Activated T-cell treated with anti-CD3 and anti-CD28 coated beads for 24 hours (primary cell): ENCODE measurements at regions not wholly inside any gene's neighbourhood (a gene's known extent, or its start where the extent isn't known, plus 50 kb on each side); places are given as distances from the start of the nearest gene placed in this dataset.

ENCODE experiments used
- DNase-seq: peaks from one replicate; pipeline ENCODE4 v3.0.0-alpha.2; 2020; ENCODE audit warnings: low read depth

DNA sequence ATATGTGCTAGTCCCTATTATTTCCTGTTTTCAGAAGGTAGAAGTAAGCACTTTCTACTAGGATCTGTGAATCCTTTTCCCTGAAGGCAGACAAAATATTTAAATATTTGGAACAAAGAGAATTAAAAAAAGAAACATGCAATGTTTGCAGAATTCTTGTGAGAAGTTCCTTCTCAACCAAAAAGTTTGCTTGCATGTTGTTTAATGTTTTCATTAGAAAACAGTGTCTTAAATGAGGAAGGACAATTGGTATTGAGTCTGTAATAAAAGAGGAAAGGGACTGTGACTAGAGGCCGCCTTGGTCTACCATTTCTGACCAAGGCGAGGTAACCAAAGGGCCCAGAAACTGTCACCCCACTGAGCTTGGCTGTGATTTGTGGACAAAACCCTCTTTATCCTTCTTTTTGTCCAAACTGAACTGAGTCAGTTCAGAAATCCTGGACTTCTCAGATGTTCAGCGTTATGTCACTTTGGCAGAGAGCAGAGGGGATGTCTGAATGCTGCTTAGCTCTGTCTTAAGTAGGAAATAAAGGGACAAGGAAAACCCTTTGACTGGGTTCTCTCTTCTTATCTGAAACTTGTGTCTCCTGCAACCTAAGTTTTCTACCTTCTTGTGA, 129.8 kb upstream of the CPM start:
- DNase-seq = no peak

DNA sequence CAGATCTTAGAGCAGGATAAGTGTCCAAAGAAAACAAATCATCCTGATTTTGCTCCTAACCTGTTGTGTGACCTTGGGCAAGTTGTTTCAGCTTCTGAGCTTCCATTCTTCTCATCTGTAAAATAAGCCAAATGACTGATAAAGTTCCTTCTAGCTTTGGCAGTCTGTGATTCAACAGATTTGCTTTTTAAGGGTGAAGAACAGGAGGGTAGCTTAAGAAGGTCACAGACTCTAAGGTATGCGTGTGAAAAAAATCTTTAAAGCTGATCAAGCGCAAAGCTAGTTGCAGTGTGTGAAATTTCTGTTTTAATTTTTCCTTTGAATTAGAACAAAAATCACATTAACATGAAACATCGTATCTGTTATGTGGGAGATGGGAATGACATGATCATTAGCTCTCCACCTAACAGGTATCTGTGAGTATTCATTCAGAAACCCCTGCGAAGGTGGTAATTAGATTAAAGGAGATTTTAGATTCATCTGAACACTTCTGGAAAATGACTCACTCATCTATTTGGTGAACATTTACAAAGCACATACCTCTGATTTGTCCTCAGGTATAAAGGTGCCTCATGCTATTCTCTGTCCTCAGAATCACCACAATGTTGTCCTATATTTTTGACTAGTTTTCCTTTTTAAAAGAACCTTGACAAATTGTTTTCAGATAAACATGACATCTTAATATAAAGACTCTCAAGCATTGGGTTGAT, 131.9 kb upstream of the CPM start:
- DNase-seq = no peak

DNA sequence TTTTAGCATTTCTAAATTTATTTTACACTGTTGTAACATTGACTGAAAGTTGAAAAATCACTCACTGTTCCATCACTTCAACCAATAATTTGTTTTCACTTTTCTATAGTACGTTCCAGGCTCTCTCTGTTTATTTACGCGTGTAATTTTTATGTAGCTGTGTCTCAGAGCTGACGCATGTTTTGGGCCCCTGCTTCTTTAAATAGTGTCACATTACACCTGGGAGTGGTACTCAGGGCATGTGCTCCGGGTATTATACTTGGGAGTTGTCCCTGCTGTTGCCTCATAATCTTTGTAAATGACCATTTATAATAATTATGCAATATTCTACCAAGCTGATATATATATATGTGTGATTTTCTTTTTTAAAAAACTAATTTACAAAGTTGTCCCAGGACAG, 132.8 kb upstream of the CPM start:
- no peak for DNase-seq

DNA sequence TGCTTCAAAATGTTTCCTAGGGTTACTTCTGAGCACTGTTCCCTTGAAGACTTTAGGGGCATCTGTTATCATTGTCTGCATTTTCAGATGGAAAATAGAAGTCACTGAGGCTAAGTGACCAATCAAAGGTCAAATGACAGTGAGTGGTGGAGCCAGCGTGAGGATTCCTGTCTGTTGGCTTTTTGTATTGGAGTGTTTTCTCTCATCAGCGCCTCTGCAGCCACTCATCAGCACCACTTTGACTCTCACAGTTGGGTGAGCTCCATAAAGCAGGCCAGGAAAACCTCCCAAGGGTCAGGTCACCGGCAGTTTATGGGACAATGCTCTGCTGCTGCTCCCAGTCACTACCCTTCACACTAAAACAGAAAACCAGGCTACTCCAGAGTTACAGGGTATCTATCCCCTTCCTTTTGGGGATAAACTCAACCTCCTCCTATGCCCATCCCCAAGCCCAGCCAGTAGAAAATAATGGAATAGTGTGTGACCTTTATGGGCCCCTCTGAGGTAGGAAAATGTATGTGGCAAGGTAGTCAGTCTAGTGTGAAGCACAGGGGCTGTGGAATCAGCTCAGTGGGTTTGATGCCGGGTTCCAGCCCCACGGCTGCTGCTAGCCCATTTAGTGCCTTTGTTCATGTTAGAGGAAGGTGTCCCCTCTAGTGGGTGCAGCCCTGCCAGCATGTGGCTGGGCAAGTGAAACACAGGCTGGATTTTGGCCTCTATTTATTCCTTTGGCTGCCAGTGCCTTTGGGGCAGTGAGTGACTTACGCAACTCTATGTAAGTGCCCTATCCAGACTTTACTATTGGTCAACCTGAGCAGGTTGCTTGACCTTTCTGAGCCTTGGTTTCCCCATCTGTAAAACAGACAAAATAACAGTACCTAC, 133.8 kb upstream of the CPM start:
- DNase-seq = no peak

DNA sequence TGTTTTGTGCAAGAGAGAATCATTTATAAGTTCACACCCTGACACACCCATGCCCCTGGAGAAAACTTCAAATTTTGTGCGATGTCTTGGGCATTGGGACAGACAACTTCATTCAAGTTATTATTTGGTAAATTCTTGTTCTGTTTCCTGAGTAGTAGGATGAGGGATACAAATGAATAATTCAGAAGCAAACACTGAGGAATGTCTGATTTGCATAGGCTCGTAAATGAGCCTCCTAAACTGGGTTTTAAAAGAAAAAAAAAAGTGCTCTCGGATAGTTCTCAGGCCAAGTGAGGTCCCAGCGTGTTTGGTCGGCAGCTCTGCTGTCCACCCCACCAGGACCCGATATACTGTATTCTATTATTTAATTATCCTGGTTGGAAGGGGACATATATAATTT, 134.7 kb upstream of the CPM start:
- DNase-seq = no peak

DNA sequence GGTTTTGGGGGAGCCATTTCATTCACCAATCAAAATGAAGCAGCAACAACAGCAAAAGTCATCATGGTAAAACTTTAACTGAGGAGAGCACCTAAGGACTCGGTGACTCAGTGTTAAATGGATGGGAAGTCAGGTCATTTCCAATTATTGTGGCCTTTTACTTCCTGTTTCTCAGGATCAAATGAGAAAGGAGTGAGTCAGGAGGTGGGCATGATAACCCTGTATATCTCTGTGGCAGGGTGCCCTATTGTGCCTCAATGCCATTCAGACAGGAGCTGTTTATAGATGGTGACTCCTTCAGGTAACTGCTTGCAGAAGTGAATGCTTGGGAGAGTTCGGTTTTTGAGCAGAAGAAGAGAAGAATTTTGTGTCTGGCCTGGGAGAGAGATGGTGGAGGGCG, 135.5 kb upstream of the CPM start:
- no peak for DNase-seq

DNA sequence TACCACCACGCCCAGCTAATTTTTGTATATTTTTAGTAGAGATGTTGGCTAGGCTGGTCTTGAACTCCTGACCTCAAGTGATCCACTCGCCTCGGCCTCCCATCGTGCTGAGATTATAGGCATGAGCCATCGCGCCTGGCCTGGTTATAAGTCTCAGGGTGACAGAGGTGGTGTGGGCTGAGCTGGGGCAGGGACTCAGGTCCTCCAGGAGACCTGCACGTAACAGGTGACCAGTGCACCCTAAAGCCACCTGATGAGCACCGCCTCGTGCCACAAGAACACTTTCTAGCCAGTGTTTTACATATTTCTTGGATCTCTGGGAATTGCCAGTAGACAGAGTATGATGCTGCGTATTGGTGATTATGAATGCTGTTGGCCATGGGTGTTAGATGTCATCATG, 136.5 kb upstream of the CPM start:
- DNase-seq = no peak

DNA sequence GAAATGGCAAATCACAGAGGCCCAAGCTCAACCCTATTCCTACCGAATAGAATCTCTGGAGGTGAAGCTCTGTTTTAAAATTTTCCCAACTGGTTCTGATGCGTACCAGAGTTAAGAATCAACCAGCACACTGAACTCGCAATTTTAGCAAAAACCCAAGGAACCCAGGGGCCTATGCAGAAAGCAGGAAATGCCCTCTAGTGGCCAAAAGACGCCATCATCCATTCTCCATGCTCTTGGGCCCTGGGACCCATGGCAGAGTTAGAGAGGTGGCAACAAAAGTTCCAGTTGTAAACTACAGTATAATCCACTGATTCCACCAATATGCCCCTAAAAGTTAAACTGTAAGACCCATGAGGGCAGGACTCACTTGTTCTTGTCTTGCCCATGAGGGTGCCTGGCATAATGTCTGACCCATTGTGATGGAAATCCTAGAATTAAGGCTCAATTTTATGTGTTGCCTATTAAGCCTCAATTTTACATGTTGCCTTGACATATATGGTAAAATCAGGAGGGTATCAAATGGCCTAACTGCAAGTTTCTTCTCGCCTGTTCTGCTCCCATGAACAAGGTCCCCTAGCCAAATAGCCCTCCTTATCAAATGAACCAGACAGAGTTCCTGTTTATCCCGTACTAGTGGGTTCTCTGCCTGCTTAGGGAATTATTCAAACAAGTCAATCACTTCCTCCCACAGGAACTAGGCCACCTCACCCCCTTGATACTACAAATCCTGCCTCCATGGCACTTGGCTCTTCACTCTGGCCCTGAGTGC, 137.5 kb upstream of the CPM start:
- peak; percentile 57 for DNase-seq

DNA sequence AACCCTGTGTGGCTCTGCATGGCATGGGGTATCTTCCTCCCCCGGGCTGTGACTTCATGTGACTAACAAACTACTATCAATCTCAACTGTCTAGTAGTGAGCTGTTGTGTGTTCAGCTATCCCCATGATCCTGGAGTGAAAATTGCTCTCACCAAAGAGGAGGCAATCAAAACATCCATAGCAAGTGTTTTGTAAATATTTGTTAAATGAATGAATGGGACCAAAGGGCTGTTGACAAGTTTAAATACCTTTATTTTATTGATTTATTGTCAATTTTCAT, 138.1 kb upstream of the CPM start:
- DNase-seq = no peak

DNA sequence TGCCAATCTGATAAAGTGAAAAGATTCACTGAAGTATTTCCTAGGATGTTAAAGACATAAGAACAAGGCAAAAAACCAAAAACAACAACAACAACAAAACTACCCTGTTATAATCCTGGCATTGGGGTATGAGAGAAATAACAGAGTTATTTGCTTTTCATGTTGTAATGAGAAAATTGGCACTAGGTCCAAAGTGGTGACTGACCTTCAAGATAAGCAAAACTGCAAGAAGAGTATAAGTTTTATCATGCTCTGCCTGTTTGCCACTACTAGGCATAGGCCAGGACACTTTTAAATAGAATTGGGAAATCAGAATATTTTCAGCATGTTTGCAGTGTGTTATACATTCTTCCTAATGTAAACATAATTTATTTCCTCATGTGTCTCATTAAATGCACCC, 140.1 kb upstream of the CPM start:
- no peak for DNase-seq

DNA sequence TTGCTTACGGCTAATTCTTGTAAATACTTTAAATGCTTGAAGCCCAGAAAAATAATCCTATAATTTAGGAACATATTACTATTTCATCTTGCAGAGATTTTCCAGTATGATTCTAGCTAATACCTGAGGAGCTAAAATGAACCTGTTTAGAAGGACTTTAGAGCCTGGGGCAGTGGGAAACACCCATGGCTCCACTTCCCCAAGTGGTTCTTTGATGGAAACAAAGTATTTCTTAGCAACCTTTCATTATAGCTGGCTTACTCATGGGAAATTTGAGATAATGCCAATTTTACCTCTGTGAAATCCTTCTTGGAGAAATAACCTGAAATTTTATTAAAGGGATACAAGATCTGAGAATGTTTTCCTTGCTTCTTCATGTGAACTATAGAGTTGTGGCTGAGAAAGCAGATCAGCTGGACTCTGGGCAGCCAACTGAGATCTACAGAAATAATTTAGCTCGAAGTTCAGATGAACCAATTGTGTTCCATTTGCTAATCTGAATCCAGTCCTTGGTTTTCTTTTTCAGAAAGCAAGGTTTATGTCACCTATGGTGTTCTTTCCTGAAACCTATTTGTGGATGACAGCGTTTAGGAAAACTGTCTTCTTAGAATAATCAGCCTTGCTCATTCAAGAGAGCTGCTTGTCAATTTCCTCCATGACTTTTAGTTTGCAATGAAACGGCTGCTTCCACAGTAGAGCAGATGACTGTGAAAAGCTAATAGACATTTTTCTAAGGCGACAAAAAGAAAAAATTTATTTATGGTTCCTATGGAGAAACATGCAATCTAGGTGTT, 141.8 kb upstream of the CPM start:
- DNase-seq = no peak

DNA sequence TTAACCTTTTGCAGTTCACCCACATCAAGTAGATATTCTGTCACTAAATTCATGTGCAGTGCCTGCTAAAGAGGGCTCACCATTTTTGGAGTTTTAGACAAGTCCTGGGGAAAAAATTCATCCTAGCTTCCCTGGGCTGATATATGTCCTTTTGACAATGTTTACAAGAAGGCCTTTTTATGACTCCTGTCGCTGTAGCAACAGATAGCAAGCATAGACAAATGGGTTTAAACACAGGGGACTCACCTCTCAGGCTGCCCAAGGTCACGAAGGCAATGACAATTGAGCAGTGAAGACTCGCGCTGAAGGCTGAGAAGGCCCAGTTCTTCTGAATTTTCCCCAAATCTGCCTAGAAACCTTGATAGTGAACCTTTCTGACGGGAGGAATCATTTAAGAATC, 150.7 kb upstream of the CPM start:
- DNase-seq = no peak

DNA sequence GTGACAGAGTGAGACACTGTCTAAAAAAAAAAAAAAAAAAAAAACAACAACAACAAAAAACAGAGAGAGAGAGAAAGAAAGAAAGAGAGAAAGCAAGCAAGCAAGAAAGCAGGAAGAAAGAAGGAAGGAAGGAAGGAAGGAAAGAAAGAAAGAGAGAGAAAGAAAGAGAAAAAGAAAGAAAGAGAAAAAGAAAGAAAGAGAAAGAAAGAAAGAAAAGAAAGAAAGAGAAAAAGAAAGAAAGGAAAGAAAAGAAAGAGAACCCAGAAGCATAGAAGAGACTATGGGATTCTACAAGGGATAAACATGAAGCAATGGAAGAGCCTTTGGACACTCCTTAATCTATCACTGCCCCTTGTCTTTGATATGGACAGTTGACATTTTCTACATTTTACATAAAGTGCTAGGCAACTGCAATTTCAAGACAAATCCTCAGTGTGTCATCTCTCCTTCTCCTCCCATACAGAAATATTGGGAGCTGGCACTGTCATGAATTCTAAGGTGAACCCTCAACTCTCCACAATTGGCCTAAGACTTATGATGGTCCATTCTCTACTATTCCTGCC, 151.9 kb upstream of the CPM start:
- DNase-seq = no peak

DNA sequence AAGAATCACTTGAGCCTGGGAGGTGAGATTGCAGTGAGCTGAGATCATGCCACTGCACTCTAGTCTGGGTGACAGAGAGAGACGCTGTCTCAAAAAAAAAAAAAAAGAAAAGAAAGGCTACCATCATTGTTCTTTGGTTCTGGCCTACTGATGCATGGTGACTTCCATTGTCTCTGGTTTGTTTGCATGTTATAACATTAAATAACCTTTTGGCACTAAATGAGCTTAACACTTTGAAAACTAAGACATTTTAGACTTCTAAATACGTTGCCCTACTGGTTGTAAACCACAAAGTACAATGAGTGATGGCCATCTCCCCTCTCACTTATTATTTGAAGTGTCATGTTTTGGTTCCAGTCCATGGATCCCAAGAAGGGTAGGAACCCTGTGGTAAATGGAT, 152.9 kb upstream of the CPM start:
- DNase-seq = no peak

DNA sequence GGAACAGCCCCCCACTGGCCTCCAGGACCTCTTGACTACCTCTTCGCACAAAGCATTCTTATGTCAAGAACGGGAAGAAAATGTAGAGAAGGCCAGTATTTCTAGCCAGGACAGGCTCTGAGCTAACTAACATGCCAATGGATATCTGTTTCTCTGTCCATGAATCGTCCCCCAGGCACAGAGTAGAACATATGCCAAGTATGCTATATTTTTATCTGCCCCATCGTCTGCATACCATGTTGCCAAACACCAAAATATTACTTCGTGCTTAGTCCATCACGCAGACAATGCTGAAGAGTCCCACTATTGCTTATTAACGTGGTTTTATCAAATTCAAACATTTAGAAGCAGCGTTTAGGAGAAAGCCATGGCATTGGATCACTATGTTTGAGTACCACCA, 151.4 kb upstream of the CPSF6 start:
- no peak for DNase-seq

DNA sequence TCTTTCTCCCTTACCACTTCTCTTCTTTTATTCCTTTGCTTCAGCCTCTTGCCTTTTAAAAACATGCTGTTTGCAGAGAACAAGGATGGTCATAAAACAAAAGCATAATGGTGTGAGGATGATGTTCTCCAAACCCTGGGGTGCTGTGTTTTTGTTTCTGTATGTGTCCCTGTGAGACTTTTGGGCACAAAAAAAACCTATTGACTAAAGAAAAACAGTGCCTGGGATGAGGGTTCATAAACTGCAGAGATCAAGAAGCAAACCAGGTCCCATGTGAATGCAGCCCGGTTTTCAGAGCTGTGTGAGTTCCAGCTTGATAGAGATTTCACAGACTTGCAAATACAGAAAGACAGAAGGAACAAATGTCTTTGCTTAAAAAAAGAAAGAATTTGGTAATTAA, 148.6 kb upstream of the CPSF6 start:
- DNase-seq = no peak

DNA sequence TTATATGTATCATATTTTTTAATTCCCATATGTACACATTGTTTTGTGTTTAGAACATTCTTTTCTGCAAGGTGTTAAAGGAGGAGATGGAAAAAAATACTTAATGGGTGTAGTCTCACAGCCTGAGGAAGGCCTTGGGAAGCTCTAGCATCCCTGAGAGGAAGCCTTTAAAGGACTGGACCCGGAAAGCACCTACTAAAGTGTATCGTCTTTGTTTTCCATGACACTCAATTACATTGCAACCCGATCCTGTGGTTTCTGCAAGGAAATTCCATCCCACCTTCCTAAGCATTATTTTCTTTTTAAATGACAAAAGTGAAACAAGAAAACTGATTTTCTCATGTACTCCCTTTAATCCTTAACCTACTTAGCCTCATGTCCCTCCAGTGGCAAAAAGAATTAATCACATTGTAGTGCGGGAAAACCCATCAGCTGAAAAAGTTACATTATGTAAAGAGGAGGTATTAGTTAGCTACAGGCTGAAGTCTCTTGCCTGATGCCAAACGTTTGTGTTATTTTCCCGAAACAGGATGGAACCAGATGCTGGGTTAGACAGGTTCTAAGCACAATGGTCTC, 147.8 kb upstream of the CPSF6 start:
- no peak for DNase-seq

DNA sequence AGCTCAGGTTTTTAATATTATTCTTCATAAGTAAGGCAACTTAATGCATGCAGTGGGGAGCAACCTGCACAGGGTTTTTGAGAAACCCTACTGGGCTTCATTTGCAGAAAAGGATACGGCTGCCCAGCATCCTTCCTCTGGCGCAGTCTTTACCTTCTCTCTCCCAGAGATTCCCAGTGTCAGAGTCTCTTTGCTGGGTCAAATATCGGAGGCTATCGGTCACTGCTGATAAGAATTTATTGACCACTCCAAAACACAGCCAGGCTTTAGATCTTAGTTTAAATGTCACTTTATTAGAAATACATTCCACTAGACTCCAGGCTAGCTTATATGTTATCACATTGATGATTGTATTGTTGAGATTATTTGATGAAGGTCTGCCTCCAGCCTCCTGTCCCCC, 147.2 kb upstream of the CPSF6 start:
- DNase-seq = no peak

DNA sequence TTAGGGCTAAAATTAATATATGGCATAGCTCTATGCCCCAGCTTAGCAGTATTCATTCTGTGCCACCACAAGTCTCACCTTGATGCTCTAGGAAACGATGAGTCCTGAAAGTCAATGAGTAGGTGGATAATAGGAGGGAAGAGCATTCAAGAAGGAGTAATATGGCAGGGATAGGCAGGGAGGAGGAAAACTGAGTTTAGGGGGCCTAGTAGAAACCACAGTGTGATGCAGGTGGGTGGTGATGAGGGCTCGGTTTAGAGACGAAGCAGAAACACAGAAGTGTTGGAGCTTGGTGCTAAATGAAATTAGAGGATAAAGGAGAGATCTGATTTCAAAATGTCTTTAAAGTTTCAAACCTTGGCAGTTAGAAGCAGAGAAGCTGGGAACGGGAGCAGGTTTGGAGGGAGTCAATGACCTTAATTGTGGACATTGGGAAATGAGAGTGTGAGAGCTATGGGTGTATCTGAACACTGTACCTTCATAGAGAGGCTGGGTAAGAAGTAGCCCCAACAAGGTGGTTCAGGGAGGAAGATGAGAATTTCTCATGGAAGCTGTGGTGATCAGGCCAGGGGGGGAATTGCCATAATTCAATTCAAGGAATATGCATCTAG, 144.7 kb upstream of the CPSF6 start:
- DNase-seq = no peak

DNA sequence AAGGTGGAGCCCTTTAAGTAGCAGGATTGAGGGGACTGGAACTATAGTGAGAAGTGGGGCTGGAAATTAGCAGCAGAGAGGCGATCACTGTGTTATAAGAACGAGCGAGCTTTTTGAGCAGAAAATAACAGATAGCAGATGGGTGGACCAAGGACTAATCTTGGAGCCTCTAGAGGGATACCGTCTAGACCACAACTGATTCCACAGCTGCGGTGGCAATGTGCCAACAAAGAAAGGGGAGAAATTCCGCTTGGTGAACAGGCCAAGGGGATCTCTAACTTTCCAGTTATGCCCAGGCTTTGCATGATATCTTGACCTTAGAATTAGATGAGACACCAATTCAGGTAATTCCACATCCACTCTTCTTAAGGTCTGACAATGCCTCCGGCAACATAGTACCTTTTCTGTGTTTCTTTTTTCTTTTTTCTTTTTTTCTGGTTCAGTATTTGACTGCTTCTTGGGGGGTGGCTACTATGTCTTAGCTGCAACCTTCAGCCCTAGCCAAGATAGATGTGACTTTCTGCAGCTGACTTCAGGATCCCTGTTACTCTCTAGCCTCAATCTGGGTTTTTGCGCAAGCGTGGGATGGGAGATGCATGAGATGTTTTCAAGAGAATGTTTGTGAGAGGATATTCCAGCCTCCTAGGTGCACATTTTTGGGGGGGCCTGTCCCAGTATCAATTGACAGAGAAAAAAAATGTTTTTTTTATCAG, 143.4 kb upstream of the CPSF6 start:
- no peak for DNase-seq
